Activated CD8-positive, alpha-beta memory T cell treated with anti-CD3 and anti-CD28 coated beads, Interleukin-2, amount 10 ng/mL, durations not matched to agents 7 days and 5 days (primary cell): ENCODE measurements at regions not wholly inside any gene's neighbourhood (a gene's known extent, or its start where the extent isn't known, plus 50 kb on each side); places are given as distances from the start of the nearest gene placed in this dataset.

Experiments used
- ATAC-seq: fragments of 150-1000 bp; cut with Tn5 transposase; one replicate; pipeline ENCODE4 v1.10.0; 2021; ENCODE audit warnings: moderate library complexity
- CTCF ChIA-PET: fragments of 350-600 bp; sonication (Branson Sonifier 250); formaldehyde crosslinking; loops from one replicate; lab custom pipeline; 2021; ENCODE audit warnings: antibody characterized with exemption; lab: Charles Lee
- DNase-seq: peaks from one replicate; pipeline ENCODE4 v3.0.0-alpha.2; 2020
- H3K27ac Mint-ChIP-seq: one replicate; pipeline ENCODE4 v1.8.0; 2021; ENCODE audit warnings: mild to moderate bottlenecking, mixed read lengths
- H3K27me3 Mint-ChIP-seq: one replicate; pipeline ENCODE4 v1.8.0; 2021; ENCODE audit warnings: mixed read lengths
- H3K36me3 Mint-ChIP-seq: one replicate; pipeline ENCODE4 v1.8.0; 2021; ENCODE audit warnings: mild to moderate bottlenecking, mixed read lengths
- H3K4me1 Mint-ChIP-seq: one replicate; pipeline ENCODE4 v1.8.0; 2021; ENCODE audit warnings: mixed read lengths
- H3K4me3 Mint-ChIP-seq: one replicate; pipeline ENCODE4 v1.8.0; 2021; ENCODE audit warnings: mild to moderate bottlenecking, moderate library complexity, mixed read lengths
- H3K9me3 Mint-ChIP-seq: one replicate; pipeline ENCODE4 v1.8.0; 2022; ENCODE audit warnings: low read depth, mixed read lengths

GRCh38 chr2:217467331-217467730 is 535.5 kb downstream of the TNS1 start:
- no peaks in the 10 kb centered on the region for H3K27me3 Mint-ChIP-seq
- ATAC-seq: no peak
- DNase-seq: no peak
- no peaks in the 10 kb centered on the region for H3K9me3 Mint-ChIP-seq
- H3K27ac Mint-ChIP-seq: no peak overlapping the region
- no peaks in the 10 kb centered on the region for H3K36me3 Mint-ChIP-seq
- H3K4me3 Mint-ChIP-seq: no peak overlapping the region
- CTCF ChIA-PET: no interaction called here
- H3K4me1 Mint-ChIP-seq: no peaks in the 10 kb centered on the region

DNA sequence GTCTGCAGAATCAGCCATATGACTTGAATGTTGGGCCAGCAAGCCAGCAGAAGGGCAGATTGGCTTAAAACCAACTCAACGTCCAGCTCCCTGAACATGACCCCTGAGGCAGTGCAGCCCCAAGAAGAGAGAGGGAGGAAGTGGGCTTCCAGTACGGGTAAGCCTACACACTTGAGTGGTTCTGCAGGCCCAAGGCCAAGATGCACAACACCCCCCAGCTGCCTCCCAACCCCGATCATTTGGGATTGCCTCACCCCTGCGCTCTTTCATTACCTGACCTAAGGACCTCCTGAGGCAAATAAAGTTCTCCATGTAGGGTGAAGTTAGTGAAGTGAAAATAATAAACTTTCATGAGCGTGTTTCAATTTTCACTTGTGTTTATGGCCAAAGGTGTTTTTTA is 536.0 kb downstream of the TNS1 start:
- Mint-ChIP-seq H3K9me3 (no peaks in the 10 kb centered on the region), H3K27ac (no peak overlapping the region), H3K36me3 (no peaks in the 10 kb centered on the region), H3K4me3 (no peak overlapping the region), H3K27me3 (no peaks in the 10 kb centered on the region), H3K4me1 (no peaks in the 10 kb centered on the region)
- DNase-seq (no peak), ATAC-seq (no peak)
- CTCF ChIA-PET: no interaction called here

DNA sequence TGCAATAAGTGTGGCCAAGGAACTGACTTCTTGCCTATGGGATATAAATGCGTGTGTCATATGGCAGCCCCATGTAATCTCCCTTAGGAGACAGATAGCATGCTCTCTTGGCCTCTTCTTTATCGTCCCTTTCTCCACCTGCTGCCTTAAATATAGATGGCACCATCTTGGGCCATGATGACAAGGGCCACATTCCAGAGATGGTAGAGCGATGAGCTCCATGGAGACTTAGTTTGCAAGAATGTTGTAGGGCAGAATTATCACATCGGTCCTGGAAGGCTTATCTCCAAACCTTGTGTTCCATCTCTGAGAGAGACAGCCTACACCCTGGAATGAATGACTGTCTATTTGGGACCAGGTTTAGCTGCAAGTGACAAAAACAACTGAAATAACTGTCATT is 536.7 kb downstream of the TNS1 start:
- no peaks in the 10 kb centered on the region for H3K27me3 Mint-ChIP-seq
- CTCF ChIA-PET: no interaction called here
- H3K27ac Mint-ChIP-seq: no peak overlapping the region
- H3K4me1 Mint-ChIP-seq: no peaks in the 10 kb centered on the region
- no peak overlapping the region for H3K4me3 Mint-ChIP-seq
- no peaks in the 10 kb centered on the region for H3K36me3 Mint-ChIP-seq
- H3K9me3 Mint-ChIP-seq: no peaks in the 10 kb centered on the region
- DNase-seq (no peak), ATAC-seq (no peak)

- Mint-ChIP-seq H3K27me3 (no peaks in the 10 kb centered on the region), H3K9me3 (no peaks in the 10 kb centered on the region), H3K4me1 (no peaks in the 10 kb centered on the region), H3K27ac (no peak overlapping the region), H3K36me3 (no peaks in the 10 kb centered on the region), H3K4me3 (no peak overlapping the region)
- no peak for DNase-seq
- CTCF ChIA-PET: no interaction called here
- ATAC-seq: no peak
Observed at GRCh38 chr2:217465100-217465499, 537.7 kb downstream of the TNS1 start.

GRCh38 chr2:217463402-217464075 is 539.3 kb downstream of the TNS1 start:
- Mint-ChIP-seq H3K36me3 (no peaks in the 10 kb centered on the region), H3K27ac (no peak overlapping the region), H3K4me3 (no peak overlapping the region), H3K4me1 (no peaks in the 10 kb centered on the region), H3K9me3 (no peaks in the 10 kb centered on the region), H3K27me3 (no peaks in the 10 kb centered on the region)
- ATAC-seq (no peak), DNase-seq (no peak)
- CTCF ChIA-PET: no interaction called here

DNA sequence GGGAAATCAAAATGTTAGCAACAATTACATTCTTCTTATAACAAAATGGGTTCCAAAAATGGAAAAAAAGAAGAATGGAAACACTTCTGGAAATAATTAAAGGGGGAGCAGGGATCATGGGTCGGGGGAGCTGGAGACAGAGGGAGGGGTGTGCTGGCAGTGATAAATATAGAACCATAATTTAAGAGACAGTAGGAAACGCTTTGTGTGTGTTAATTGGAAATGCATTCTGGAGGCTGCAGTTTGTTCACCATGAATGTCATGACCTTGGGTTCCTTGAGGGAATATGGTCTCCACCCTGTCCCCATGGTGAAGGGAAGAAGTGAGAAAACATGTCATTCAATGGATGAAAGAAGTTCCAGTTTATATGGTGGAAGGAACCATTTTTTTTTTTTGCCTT is 540.7 kb downstream of the TNS1 start:
- Mint-ChIP-seq H3K27ac (no peak overlapping the region), H3K4me3 (no peak overlapping the region), H3K27me3 (no peaks in the 10 kb centered on the region), H3K9me3 (peaks cover 2% of the 10 kb centered on the region), H3K36me3 (no peaks in the 10 kb centered on the region), H3K4me1 (no peaks in the 10 kb centered on the region)
- DNase-seq: no peak
- CTCF ChIA-PET: no interaction called here
- ATAC-seq: no peak

GRCh38 chr2:217461674-217462073 is 541.1 kb downstream of the TNS1 start:
- H3K4me3 Mint-ChIP-seq: no peak overlapping the region
- no peaks in the 10 kb centered on the region for H3K36me3 Mint-ChIP-seq
- H3K27ac Mint-ChIP-seq: no peak overlapping the region
- DNase-seq (no peak), ATAC-seq (no peak)
- no peaks in the 10 kb centered on the region for H3K4me1 Mint-ChIP-seq
- CTCF ChIA-PET: no interaction called here
- peaks cover 2% of the 10 kb centered on the region for H3K9me3 Mint-ChIP-seq
- no peaks in the 10 kb centered on the region for H3K27me3 Mint-ChIP-seq

GRCh38 chr2:217459680-217460405 is 543.0 kb downstream of the TNS1 start:
- Mint-ChIP-seq H3K4me1 (no peaks in the 10 kb centered on the region), H3K36me3 (no peaks in the 10 kb centered on the region), H3K27me3 (no peaks in the 10 kb centered on the region), H3K27ac (no peak overlapping the region), H3K9me3 (peaks cover 2% of the 10 kb centered on the region), H3K4me3 (no peak overlapping the region)
- CTCF ChIA-PET: no interaction called here
- no peak for ATAC-seq
- no peak for DNase-seq

- Mint-ChIP-seq H3K36me3 (no peaks in the 10 kb centered on the region), H3K9me3 (peaks cover 2% of the 10 kb centered on the region), H3K27ac (no peak overlapping the region), H3K4me3 (no peak overlapping the region), H3K4me1 (no peaks in the 10 kb centered on the region), H3K27me3 (no peaks in the 10 kb centered on the region)
- DNase-seq (no peak), ATAC-seq (no peak)
- CTCF ChIA-PET: no interaction called here
Observed at GRCh38 chr2:217459016-217459415, 543.8 kb downstream of the TNS1 start.

- H3K27ac Mint-ChIP-seq: no peak overlapping the region
- no peaks in the 10 kb centered on the region for H3K27me3 Mint-ChIP-seq
- H3K4me3 Mint-ChIP-seq: no peak overlapping the region
- ATAC-seq: no peak
- H3K4me1 Mint-ChIP-seq: no peaks in the 10 kb centered on the region
- H3K36me3 Mint-ChIP-seq: no peaks in the 10 kb centered on the region
- no peak for DNase-seq
- peaks cover 2% of the 10 kb centered on the region for H3K9me3 Mint-ChIP-seq
- CTCF ChIA-PET: no interaction called here
Observed at GRCh38 chr2:217456016-217456415, 546.8 kb downstream of the TNS1 start.

GRCh38 chr2:217452928-217453327 is 549.9 kb downstream of the TNS1 start:
- ATAC-seq: no peak
- no peaks in the 10 kb centered on the region for H3K36me3 Mint-ChIP-seq
- CTCF ChIA-PET: no interaction called here

GRCh38 chr2:217451666-217452065 is 551.1 kb downstream of the TNS1 start:
- Mint-ChIP-seq H3K4me3 (no peak overlapping the region), H3K36me3 (no peaks in the 10 kb centered on the region), H3K27ac (no peak overlapping the region), H3K4me1 (no peaks in the 10 kb centered on the region), H3K9me3 (no peaks in the 10 kb centered on the region), H3K27me3 (no peaks in the 10 kb centered on the region)
- DNase-seq (no peak), ATAC-seq (no peak)
- CTCF ChIA-PET: no interaction called here

More at GRCh38 chr2:217452928-217453327, 549.9 kb downstream of the TNS1 start:
- Mint-ChIP-seq H3K27ac (no peak overlapping the region), H3K4me1 (no peaks in the 10 kb centered on the region), H3K27me3 (no peaks in the 10 kb centered on the region), H3K4me3 (no peak overlapping the region), H3K9me3 (peaks cover 2% of the 10 kb centered on the region)
- DNase-seq: no peak

- Mint-ChIP-seq H3K27me3 (no peaks in the 10 kb centered on the region), H3K36me3 (no peaks in the 10 kb centered on the region)
- CTCF ChIA-PET: no interaction called here
Observed at GRCh38 chr2:217449444-217449843, 553.4 kb downstream of the TNS1 start.

GRCh38 chr2:217448860-217449259 is 553.9 kb downstream of the TNS1 start:
- DNase-seq (no peak), ATAC-seq (no peak)
- Mint-ChIP-seq H3K27me3 (no peaks in the 10 kb centered on the region), H3K4me1 (no peaks in the 10 kb centered on the region), H3K27ac (no peak overlapping the region), H3K4me3 (no peak overlapping the region), H3K9me3 (no peaks in the 10 kb centered on the region), H3K36me3 (no peaks in the 10 kb centered on the region)
- CTCF ChIA-PET: no interaction called here

More at GRCh38 chr2:217449444-217449843, 553.4 kb downstream of the TNS1 start:
- no peaks in the 10 kb centered on the region for H3K4me1 Mint-ChIP-seq
- no peak overlapping the region for H3K27ac Mint-ChIP-seq
- no peaks in the 10 kb centered on the region for H3K9me3 Mint-ChIP-seq
- DNase-seq (no peak), ATAC-seq (no peak)
- H3K4me3 Mint-ChIP-seq: no peak overlapping the region
